Tibial artery (tissue), 4 donors: ENCODE measurements at regions not wholly inside any gene's neighbourhood (a gene's known extent, or its start where the extent isn't known, plus 50 kb on each side); places are given as distances from the start of the nearest gene placed in this dataset.

Experiments used
- DNase-seq, 2 donors: peaks; one replicate each; pipeline ENCODE4 v3.0.0-alpha.2; 2019
- H3K27ac ChIP-seq, 2 donors: fragments of 200-600 bp; sonication (generic) in 1 of 2; 1 replicate in 1 of 2; 2 replicates in 1 of 2; pipeline ENCODE4 v1.5.1; 2018 to 2019; ENCODE audit warnings: mild to moderate bottlenecking in 1 of 2
- H3K27me3 ChIP-seq, 2 donors: fragments of 200-600 bp; sonication (generic) in 1 of 2; one replicate each; pipeline versions ENCODE4 v1.5.1 to v1.6.0; 2016 to 2019
- H3K36me3 ChIP-seq, 3 donors: fragments of 200-600 bp; sonication (generic) in 2 of 3; one replicate each; pipeline ENCODE4 v1.5.1; 2016 to 2019; ENCODE audit warnings: mild to moderate bottlenecking in 2 of 3
- H3K4me1 ChIP-seq, 4 donors: fragments of 200-600 bp; sonication (generic) in 2 of 4; 1 replicate in 3 of 4; 2 replicates in 1 of 4; pipeline ENCODE4 v1.5.1; 2016 to 2019
- H3K4me3 ChIP-seq, 2 donors: fragments of 200-600 bp; sonication (generic) in 1 of 2; 1 replicate in 1 of 2; 2 replicates in 1 of 2; pipeline ENCODE4 v1.5.1; 2018 to 2019; ENCODE audit warnings: mild to moderate bottlenecking in 2 of 2
- H3K9me3 ChIP-seq, 3 donors: fragments of 200-600 bp; sonication (generic) in 1 of 3; one replicate each; pipeline ENCODE4 v1.5.1; 2016 to 2019
- intact Hi-C: fragments of 100-400 bp; cut with DNase I; formaldehyde crosslinking; loops from one replicate; pipeline ENCODE4 v1.15.0; 2023; ENCODE audit warnings: low total_unique reads
- TF ChIP-seq, protein P1 (sequence below), 2 experiments: fragments of 200-600 bp in 1 of 2; fragments of 450-650 bp in 1 of 2; IDR thresholded peaks; one replicate each; pipeline ENCODE4 v1.5.1; 2017 to 2019; ENCODE audit warnings: antibody characterized with exemption in 2 of 2, mild to moderate bottlenecking in 1 of 2, moderate library complexity in 1 of 2

DNA sequence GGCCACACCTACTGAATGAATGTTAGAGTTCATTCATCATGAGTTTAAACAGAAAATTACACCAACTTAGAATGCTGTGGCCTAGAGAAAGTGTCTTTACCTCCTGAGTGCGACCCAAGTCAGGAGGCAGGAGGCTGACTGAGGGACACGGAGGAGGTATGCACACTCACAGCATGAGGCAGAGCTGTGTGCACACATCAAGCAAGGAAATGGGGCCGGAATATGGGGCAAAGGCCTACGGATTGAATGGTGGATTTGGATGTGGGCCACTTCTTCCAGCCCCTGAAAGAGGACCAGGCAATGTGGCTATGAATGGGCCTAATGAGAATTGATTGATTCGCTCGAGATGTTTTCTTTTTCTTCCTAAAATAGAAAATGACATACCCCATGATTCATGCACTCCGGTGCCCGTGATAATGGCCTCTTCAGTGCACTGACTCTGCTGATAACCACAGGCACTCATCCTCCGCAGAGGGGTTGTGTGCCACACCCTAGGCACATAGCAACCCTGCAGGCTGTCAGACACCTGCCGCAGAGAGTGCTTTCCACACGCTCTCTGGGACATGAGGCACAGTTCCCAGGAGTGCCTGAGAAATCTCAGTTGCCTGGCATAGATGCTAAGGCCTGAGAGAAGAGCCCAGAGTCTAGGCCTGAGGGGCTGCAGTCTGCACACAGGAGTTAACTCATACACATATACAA is 155.5 kb downstream of the GLUL start:
- Histone ChIP-seq H3K27me3 (no peaks in the 10 kb centered on the region), H3K36me3 (no peaks in the 10 kb centered on the region), H3K9me3 (no peaks in the 10 kb centered on the region), H3K27ac (no peak overlapping the region), H3K4me3 (no peak overlapping the region), H3K4me1 (no peaks in the 10 kb centered on the region)
- DNase-seq, result no peak
- TF ChIP-seq, protein P1, sequence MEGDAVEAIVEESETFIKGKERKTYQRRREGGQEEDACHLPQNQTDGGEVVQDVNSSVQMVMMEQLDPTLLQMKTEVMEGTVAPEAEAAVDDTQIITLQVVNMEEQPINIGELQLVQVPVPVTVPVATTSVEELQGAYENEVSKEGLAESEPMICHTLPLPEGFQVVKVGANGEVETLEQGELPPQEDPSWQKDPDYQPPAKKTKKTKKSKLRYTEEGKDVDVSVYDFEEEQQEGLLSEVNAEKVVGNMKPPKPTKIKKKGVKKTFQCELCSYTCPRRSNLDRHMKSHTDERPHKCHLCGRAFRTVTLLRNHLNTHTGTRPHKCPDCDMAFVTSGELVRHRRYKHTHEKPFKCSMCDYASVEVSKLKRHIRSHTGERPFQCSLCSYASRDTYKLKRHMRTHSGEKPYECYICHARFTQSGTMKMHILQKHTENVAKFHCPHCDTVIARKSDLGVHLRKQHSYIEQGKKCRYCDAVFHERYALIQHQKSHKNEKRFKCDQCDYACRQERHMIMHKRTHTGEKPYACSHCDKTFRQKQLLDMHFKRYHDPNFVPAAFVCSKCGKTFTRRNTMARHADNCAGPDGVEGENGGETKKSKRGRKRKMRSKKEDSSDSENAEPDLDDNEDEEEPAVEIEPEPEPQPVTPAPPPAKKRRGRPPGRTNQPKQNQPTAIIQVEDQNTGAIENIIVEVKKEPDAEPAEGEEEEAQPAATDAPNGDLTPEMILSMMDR (IDR thresholded peaks at IDR 0.05), result no peak
- intact Hi-C loops, result no loop called here

DNA sequence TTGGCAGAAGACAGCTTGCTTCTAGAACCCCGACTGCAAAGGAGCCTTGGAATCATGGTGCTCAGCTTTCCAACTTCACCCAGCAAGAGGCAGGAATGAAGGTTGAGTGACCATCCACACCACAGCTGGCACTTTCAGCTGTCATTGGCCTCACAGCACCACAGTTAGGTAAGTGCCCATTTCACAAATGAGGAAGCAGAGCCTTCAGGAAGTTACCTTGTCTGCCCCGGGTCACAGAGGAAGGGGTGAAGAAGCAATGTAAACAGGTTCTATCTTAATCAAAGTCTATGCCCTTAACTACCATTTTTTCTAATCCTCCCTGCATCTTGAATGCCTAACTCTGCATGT is 156.0 kb downstream of the GLUL start:
- no peak overlapping the region for H3K27ac ChIP-seq

DNA sequence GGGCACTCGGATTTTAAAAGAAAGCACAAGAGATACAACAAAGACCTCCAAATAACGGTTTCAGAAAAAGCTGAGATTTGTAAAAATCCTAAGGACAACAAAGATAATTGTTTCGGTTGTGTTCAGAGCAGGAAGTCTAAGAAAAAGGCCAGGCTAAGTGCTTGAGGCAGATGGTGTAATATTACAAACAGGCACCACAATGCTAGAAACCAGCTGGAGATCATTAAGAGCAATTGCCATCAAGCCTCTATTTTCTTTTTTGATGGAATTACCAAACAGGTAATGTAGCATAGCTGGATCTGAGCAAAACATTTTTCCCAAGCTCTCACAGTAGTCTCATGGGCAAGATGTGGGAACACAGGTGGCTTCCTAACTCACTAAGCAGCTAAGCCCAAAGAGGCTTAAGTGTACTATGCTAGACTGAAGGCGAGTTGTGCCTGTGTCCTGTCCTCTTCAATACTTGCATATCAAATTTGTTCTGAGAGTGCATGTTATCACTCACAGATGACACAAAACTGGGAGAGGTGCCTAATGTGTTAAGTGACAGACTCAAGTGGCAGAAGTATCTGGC is 161.6 kb downstream of the GLUL start:
- no peaks in the 10 kb centered on the region for H3K27me3 ChIP-seq
- DNase-seq, result no peak
- TF ChIP-seq, protein P1 (IDR thresholded peaks at IDR 0.05), result no peak
- H3K4me1 ChIP-seq, result no peaks in the 10 kb centered on the region
- no peak overlapping the region for H3K4me3 ChIP-seq
- no peaks in the 10 kb centered on the region for H3K9me3 ChIP-seq
- H3K27ac ChIP-seq, result no peak overlapping the region
- H3K36me3 ChIP-seq, result no peaks in the 10 kb centered on the region
- intact Hi-C loops, result no loop called here

More for the DNA sequence above, 156.0 kb downstream of the GLUL start:
- TF ChIP-seq, protein P1 (IDR thresholded peaks at IDR 0.05), result no peak
- intact Hi-C loops, result no loop called here
- no peak for DNase-seq
- Histone ChIP-seq H3K9me3 (no peaks in the 10 kb centered on the region), H3K36me3 (no peaks in the 10 kb centered on the region), H3K27me3 (no peaks in the 10 kb centered on the region), H3K4me3 (no peak overlapping the region), H3K4me1 (no peaks in the 10 kb centered on the region)

DNA sequence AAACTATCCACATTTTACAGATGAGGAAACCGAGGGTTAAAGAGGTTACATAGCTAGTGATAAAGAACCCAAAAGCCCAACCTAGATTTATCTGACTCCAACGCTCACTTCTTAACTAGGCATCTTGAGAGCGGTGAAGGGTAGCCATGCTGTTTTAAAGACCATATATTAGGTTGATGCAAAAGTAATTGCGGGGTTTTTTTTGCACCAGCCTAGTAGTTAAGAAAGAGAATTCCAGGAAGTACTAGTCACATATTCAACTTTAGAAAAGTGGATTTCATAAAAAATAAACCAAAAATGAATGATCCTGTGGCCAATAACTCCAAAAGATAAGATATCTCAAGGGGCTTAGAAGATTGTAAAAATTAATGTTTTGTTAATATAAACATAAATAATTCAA is 162.1 kb downstream of the GLUL start:
- Histone ChIP-seq H3K27ac (no peak overlapping the region), H3K36me3 (no peaks in the 10 kb centered on the region), H3K4me1 (no peaks in the 10 kb centered on the region), H3K9me3 (no peaks in the 10 kb centered on the region), H3K27me3 (no peaks in the 10 kb centered on the region), H3K4me3 (no peak overlapping the region)
- DNase-seq, result no peak
- intact Hi-C loops, result no loop called here
- TF ChIP-seq, protein P1 (IDR thresholded peaks at IDR 0.05), result no peak

DNA sequence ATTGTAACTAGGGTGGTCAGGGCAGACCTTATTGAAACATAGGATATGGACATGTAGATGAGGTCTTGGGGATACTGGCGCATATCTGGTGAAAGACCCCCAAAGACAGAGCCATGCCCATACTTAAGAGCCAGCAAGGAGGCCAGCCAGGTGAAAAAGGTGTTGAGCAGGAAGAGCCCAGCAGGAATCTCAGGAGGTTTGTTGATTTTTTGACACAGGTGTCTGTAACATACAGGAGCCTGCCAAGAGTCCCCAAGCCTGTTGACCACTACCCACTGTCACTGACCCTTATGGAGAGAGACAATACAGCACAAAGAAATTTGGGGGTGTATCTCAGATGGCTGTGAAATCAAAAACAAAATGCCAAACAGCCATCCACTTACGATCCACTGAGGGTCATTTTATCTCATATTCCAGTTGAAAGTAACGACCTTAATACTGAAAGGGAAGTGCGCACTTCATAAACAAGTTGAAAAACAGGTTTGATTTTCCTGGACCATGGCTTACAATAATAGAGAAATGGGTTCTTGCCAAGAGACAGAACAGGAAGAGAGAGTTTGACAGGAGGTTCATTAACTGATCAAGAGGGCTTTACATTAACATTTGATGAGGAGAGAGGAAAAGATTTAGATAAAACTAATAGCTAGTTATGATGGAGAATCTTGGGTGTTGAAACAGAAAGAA is 163.6 kb downstream of the GLUL start:
- no peaks in the 10 kb centered on the region for H3K4me1 ChIP-seq
- intact Hi-C loops, result no loop called here
- DNase-seq, result no peak
- no peak overlapping the region for H3K27ac ChIP-seq
- no peaks in the 10 kb centered on the region for H3K27me3 ChIP-seq
- TF ChIP-seq, protein P1 (IDR thresholded peaks at IDR 0.05), result no peak
- peaks cover 0 to 6% (median 0%) of the 10 kb centered on the region in 3 donors for H3K9me3 ChIP-seq
- H3K36me3 ChIP-seq, result no peaks in the 10 kb centered on the region
- no peak overlapping the region for H3K4me3 ChIP-seq
